Keratinocyte (primary cell): ENCODE measurements at regions not wholly inside any gene's neighbourhood (a gene's known extent, or its start where the extent isn't known, plus 50 kb on each side); places are given as distances from the start of the nearest gene placed in this dataset.

Experiments used
- DNase-seq: peaks from one replicate; pipeline ENCODE4 v3.0.0-alpha.2; 2011; ENCODE audit warnings: low read depth, missing footprints, low spot score
- FAIRE-seq: peaks from 2 replicates; lab custom pipeline; 2011; peaks lifted over from hg19 to GRCh38; lab: Jason Lieb, UNC
- H2AFZ ChIP-seq: 2 replicates; pipeline ENCODE4 v1.6.0; 2012; ENCODE audit warnings: low read length, control low read depth, inconsistent platforms; ENCODE audit not compliant: control insufficient read depth
- H3K27ac ChIP-seq: 2 replicates; pipeline ENCODE4 v1.5.1; 2011; ENCODE audit warnings: low read length; ENCODE audit not compliant: control insufficient read depth, insufficient read depth
- H3K27me3 ChIP-seq: 3 replicates; pipeline ENCODE4 v1.6.0; 2011; ENCODE audit warnings: low read length; ENCODE audit not compliant: control insufficient read depth, insufficient read depth; ENCODE audit errors: extremely low read depth
- H3K36me3 ChIP-seq, 2 experiments: 2 replicates in 1 of 2; 3 replicates in 1 of 2; pipeline ENCODE4 v1.5.1; 2011; ENCODE audit warnings: low read length in 2 of 2, mild to moderate bottlenecking in 1 of 2; ENCODE audit not compliant: control insufficient read depth in 2 of 2, insufficient read depth in 2 of 2; ENCODE audit errors: extremely low read depth in 1 of 2
- H3K4me1 ChIP-seq: 3 replicates; pipeline ENCODE4 v1.5.1; 2011; ENCODE audit warnings: low read length; ENCODE audit not compliant: control insufficient read depth, insufficient read depth; ENCODE audit errors: extremely low read depth
- H3K4me2 ChIP-seq: 3 replicates; pipeline ENCODE4 v1.6.0; 2011; ENCODE audit warnings: low read depth, low read length; ENCODE audit not compliant: control insufficient read depth, insufficient read depth; ENCODE audit errors: extremely low read depth
- H3K4me3 ChIP-seq, 3 experiments: fragments of 200-600 bp in 1 of 3; sonication (generic) in 1 of 3; 2 replicates in 2 of 3; 3 replicates in 1 of 3; pipeline ENCODE4 v1.5.1; 2011 to 2016; ENCODE audit warnings: low read length in 3 of 3, mild to moderate bottlenecking in 3 of 3, control low read depth in 2 of 3, inconsistent platforms in 1 of 3, low read depth in 1 of 3, mixed read lengths in 1 of 3, mixed run types in 1 of 3, moderate library complexity in 1 of 3; ENCODE audit not compliant: control insufficient read depth in 2 of 3, insufficient read depth in 2 of 3; ENCODE audit errors: extremely low read depth in 1 of 3
- H3K79me2 ChIP-seq: 2 replicates; pipeline ENCODE4 v1.6.0; 2012; ENCODE audit warnings: low read length; ENCODE audit not compliant: control insufficient read depth, insufficient read depth
- H3K9ac ChIP-seq: 3 replicates; pipeline ENCODE4 v1.6.0; 2011; ENCODE audit warnings: low read length; ENCODE audit not compliant: control insufficient read depth, insufficient read depth; ENCODE audit errors: extremely low read depth
- H3K9me1 ChIP-seq: 3 replicates; pipeline ENCODE4 v1.6.0; 2011; ENCODE audit warnings: low read length; ENCODE audit not compliant: control insufficient read depth, insufficient read depth; ENCODE audit errors: extremely low read depth
- H3K9me3 ChIP-seq: 2 replicates; pipeline ENCODE4 v1.5.1; 2012; ENCODE audit warnings: low read depth, low read length; ENCODE audit not compliant: control insufficient read depth
- H4K20me1 ChIP-seq: 3 replicates; pipeline ENCODE4 v1.6.0; 2011; ENCODE audit warnings: low read length; ENCODE audit not compliant: control insufficient read depth, insufficient read depth; ENCODE audit errors: extremely low read depth
- EZH2 ChIP-seq: IDR thresholded peaks from one replicate; pipeline ENCODE4 v1.6.1; 2012; ENCODE audit warnings: inconsistent platforms, mild to moderate bottlenecking, low read length, moderate library complexity
- dilution Hi-C: fragments of 300-500 bp; cut with MboI; formaldehyde crosslinking; loops from one replicate; pipeline ENCODE4 v1.7.0; 2020; ENCODE audit warnings: low sequenced_read_pairs; ENCODE audit not compliant: extremely low pct_ligation_motif_present
- TF ChIP-seq, protein P1 (sequence below), 3 experiments: IDR thresholded peaks in 1 of 3; conservative IDR thresholded peaks in 1 of 3; optimal IDR thresholded peaks in 1 of 3; 2 replicates in 2 of 3; 3 replicates in 1 of 3; pipeline versions ENCODE3 to v1.5.1; 2011; ENCODE audit warnings: low read length in 3 of 3, mild to moderate bottlenecking in 3 of 3, moderate library complexity in 2 of 3, control low read depth in 1 of 3, inconsistent platforms in 1 of 3; ENCODE audit not compliant: insufficient read depth in 2 of 3; ENCODE audit errors: extremely low read depth in 1 of 3

DNA sequence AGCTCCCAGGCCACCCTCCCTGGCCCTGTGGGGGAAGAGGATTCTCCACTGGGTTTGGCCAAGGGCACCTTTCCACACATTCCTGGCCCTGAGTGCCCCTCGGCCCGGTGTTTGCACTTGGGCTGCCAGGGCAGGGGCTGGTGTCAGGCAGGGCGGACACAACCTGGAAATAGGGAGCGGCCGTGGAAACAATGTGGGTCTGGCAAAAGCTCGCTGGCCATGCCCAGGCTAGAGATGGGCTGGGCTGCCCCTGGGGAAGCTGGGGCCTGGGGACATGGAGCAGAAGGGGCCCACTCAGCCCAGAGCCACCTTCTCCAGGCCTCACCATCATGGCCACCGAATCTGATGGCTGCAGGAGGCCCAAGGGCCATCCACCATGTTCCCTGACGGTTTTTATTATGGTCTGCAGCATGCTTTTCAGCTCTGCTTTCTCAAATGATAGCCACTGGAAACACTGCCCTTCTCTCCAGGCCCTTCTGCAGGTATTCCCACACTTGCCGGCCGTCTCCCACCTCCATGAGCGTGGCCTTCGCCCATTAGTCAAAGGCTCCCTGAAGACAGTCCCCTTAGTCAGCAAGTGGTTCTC is 275.1 kb downstream of the CYP26B1 start:
- Histone ChIP-seq H3K27ac (no peak overlapping the region), H3K9me1 (no peaks in the 10 kb centered on the region), H3K4me1 (no peaks in the 10 kb centered on the region), H3K36me3 (no peaks in the 10 kb centered on the region), H3K9me3 (no peaks in the 10 kb centered on the region), H3K9ac (no peak overlapping the region), H3K4me2 (no peak overlapping the region), H3K79me2 (no peaks in the 10 kb centered on the region), H3K4me3 (no peak overlapping the region), H2AFZ (no peak overlapping the region), H4K20me1 (no peaks in the 10 kb centered on the region), H3K27me3 (peaks cover 9% of the 10 kb centered on the region)
- no peak for FAIRE-seq
- TF ChIP-seq, protein P1, sequence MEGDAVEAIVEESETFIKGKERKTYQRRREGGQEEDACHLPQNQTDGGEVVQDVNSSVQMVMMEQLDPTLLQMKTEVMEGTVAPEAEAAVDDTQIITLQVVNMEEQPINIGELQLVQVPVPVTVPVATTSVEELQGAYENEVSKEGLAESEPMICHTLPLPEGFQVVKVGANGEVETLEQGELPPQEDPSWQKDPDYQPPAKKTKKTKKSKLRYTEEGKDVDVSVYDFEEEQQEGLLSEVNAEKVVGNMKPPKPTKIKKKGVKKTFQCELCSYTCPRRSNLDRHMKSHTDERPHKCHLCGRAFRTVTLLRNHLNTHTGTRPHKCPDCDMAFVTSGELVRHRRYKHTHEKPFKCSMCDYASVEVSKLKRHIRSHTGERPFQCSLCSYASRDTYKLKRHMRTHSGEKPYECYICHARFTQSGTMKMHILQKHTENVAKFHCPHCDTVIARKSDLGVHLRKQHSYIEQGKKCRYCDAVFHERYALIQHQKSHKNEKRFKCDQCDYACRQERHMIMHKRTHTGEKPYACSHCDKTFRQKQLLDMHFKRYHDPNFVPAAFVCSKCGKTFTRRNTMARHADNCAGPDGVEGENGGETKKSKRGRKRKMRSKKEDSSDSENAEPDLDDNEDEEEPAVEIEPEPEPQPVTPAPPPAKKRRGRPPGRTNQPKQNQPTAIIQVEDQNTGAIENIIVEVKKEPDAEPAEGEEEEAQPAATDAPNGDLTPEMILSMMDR (optimal IDR thresholded peaks at IDR 0.05 in 1 of 3, IDR thresholded peaks at IDR 0.05 in 1 of 3, conservative IDR thresholded peaks at IDR 0.05 in 1 of 3; ENCODE audit: extremely low read depth in 1 of 3, insufficient read depth in 2 of 3, low read length in 3 of 3): no peak
- no peak for TF ChIP-seq EZH2
- dilution Hi-C loops: no loop called here
- DNase-seq: no peak

GRCh38 chr2:71865391-71865965 is 282.2 kb downstream of the CYP26B1 start:
- Histone ChIP-seq H3K9me1 (no peaks in the 10 kb centered on the region), H3K27me3 (peaks cover 18% of the 10 kb centered on the region), H3K4me3 (no peak overlapping the region), H4K20me1 (no peaks in the 10 kb centered on the region), H3K79me2 (no peaks in the 10 kb centered on the region), H3K36me3 (no peaks in the 10 kb centered on the region), H3K9me3 (no peaks in the 10 kb centered on the region), H3K4me2 (no peak overlapping the region), H2AFZ (no peak overlapping the region), H3K4me1 (no peaks in the 10 kb centered on the region), H3K9ac (no peak overlapping the region), H3K27ac (no peak overlapping the region)
- DNase-seq (no peak), FAIRE-seq (no peak)
- dilution Hi-C loops: no loop called here
- TF ChIP-seq EZH2: no peak
- TF ChIP-seq, protein P1 (optimal IDR thresholded peaks at IDR 0.05 in 1 of 3, IDR thresholded peaks at IDR 0.05 in 1 of 3, conservative IDR thresholded peaks at IDR 0.05 in 1 of 3; ENCODE audit: extremely low read depth in 1 of 3, insufficient read depth in 2 of 3, low read length in 3 of 3): no peak
